Esophagus squamous epithelium (tissue), 5 donors: ENCODE measurements at regions not wholly inside any gene's neighbourhood (a gene's known extent, or its start where the extent isn't known, plus 50 kb on each side); places are given as distances from the start of the nearest gene placed in this dataset.
"Not testable (repeated sequence)": the region's sequence is repeated elsewhere in the genome, so short reads cannot be mapped to it uniquely, and the experiment has no call there.

Experiments used
- DNase-seq: peaks from one replicate; lab custom pipeline; 2025; lab: John Stamatoyannopoulos, UW
- H3K27ac ChIP-seq, 4 donors: fragments of 200-600 bp; sonication (generic); one replicate each; pipeline ENCODE4 v1.5.1; 2016 to 2019; ENCODE audit warnings: mild to moderate bottlenecking in 1 of 4
- H3K27me3 ChIP-seq, 4 donors: fragments of 200-600 bp; sonication (generic); 1 replicate in 3 of 4; 2 replicates in 1 of 4; pipeline versions ENCODE4 v1.5.1 to v1.6.0; 2017 to 2021; ENCODE audit warnings: antibody characterized with exemption in 1 of 4
- H3K36me3 ChIP-seq, 3 donors: fragments of 200-600 bp; sonication (generic); one replicate each; pipeline ENCODE4 v1.5.1; 2016 to 2019
- H3K4me1 ChIP-seq, 3 donors: fragments of 200-600 bp; sonication (generic); one replicate each; pipeline ENCODE4 v1.5.1; 2017 to 2019
- H3K4me3 ChIP-seq, 4 donors: fragments of 200-600 bp; sonication (generic); 1 replicate in 3 of 4; 2 replicates in 1 of 4; pipeline ENCODE4 v1.5.1; 2016 to 2019; ENCODE audit warnings: mild to moderate bottlenecking in 2 of 4, moderate library complexity in 1 of 4
- H3K9me3 ChIP-seq, 3 donors: fragments of 200-600 bp; sonication (generic); one replicate each; pipeline ENCODE4 v1.5.1; 2016 to 2019
- CTCF ChIP-seq, 6 experiments: fragments of 450-650 bp in 4 of 6; fragments of 200-600 bp in 2 of 6; sonication (generic) in 2 of 6; IDR thresholded peaks; one replicate each; pipeline ENCODE4 v1.5.1; 2016 to 2019; ENCODE audit warnings: antibody characterized with exemption in 6 of 6, mild to moderate bottlenecking in 4 of 6, moderate library complexity in 4 of 6
- POLR2A ChIP-seq, 4 donors: fragments of 450-650 bp; IDR thresholded peaks; one replicate each; pipeline ENCODE4 v1.6.1; 2017; ENCODE audit warnings: antibody characterized with exemption in 4 of 4, mild to moderate bottlenecking in 4 of 4, moderate library complexity in 3 of 4
- WGBS, 2 donors: methylation state at CpG; one replicate each; pipeline ENCODE4 v1.1.5; 2018; 5-methylcytosine and 5-hydroxymethylcytosine counted together
- intact Hi-C: fragments of 100-400 bp; cut with DNase I; formaldehyde crosslinking; loops from one replicate; pipeline ENCODE4 v1.15.0; 2022
- donor health status: DM: yes; HTN: yes; CAD: no.

DNA sequence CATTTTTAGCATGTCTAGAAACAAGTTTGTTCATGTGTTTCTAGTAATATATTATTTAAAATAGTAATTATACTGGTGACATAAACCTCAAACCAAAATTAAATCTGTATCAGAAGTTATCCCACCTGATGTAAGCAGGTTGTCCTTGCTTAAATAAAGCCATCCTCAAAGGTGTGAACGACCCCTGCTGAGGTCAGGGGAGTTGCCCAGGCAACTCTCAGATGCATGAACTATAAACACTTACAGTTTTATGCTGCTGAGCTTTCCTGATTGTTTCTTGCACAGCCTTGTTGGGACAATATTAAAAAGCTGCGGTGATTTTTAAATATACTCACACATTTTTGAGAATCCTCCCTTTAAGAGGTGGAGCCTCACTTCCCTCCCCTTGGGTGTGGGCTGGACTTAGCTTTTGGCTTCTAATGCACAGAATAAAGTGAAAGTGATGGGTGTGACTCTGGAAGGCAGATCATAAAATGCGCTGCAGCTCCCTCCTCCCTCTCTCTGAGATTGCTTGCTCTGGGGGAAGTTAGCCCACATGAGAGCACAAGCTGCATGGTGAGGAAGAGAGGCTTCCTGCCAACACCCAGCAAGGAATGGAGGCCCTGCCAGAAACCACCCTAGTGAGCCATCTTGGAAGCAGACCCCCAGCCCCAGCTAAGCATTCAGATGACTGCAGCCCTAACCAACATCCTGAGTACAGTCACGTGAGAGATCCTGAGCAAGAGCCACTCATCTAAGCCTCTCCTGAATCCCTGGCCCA is 152.7 kb downstream of the SKIDA1 start:
- no peaks in the 10 kb centered on the region for H3K27me3 ChIP-seq
- H3K36me3 ChIP-seq: no peaks in the 10 kb centered on the region
- TF ChIP-seq CTCF (IDR thresholded peaks at IDR 0.05) (no peak), POLR2A (IDR thresholded peaks at IDR 0.05) (no peak)
- peak overlapping the region in 3 of 4 donors; percentile 15 to 45 (median 22) for H3K4me3 ChIP-seq
- H3K27ac ChIP-seq: peak overlapping the region; percentile 35 to 59 (median 52)
- no peaks in the 10 kb centered on the region for H3K9me3 ChIP-seq
- 26 to 39% methylated on average over 2 to 4 of the region's 4 CpGs for WGBS, 2 donors
- DNase-seq: no peak
- intact Hi-C loops: no loop called here
- peaks cover 8 to 32% (median 9%) of the 10 kb centered on the region in 3 donors for H3K4me1 ChIP-seq

- intact Hi-C loops: no loop called here
- no peak overlapping the region for H3K27ac ChIP-seq
- no peak overlapping the region for H3K4me3 ChIP-seq
- peaks cover 8 to 44% (median 9%) of the 10 kb centered on the region in 3 donors for H3K4me1 ChIP-seq
- 42 to 65% methylated on average over 2 of the region's 2 CpGs for WGBS, 2 donors
- H3K36me3 ChIP-seq: no peaks in the 10 kb centered on the region
- TF ChIP-seq CTCF (IDR thresholded peaks at IDR 0.05): no peak
- no peak for TF ChIP-seq POLR2A (IDR thresholded peaks at IDR 0.05)
- no peaks in the 10 kb centered on the region for H3K9me3 ChIP-seq
- H3K27me3 ChIP-seq: no peaks in the 10 kb centered on the region
- DNase-seq: no peak
Observed at GRCh38 chr10:21369697-21370096, 155.8 kb downstream of the SKIDA1 start.

- Histone ChIP-seq H3K4me1 (peaks cover 8 to 52% (median 14%) of the 10 kb centered on the region in 3 donors), H3K36me3 (no peaks in the 10 kb centered on the region), H3K27me3 (no peaks in the 10 kb centered on the region), H3K27ac (no peak overlapping the region), H3K9me3 (no peaks in the 10 kb centered on the region), H3K4me3 (no peak overlapping the region)
- 40 to 49% methylated on average over 9 of the region's 9 CpGs for WGBS, 2 donors
- TF ChIP-seq POLR2A (IDR thresholded peaks at IDR 0.05) (no peak), CTCF (IDR thresholded peaks at IDR 0.05) (no peak)
- DNase-seq: no peak
- intact Hi-C loops: no loop called here
Observed at GRCh38 chr10:21368728-21369425, 156.6 kb downstream of the SKIDA1 start.

GRCh38 chr10:21368022-21368582 is 157.4 kb downstream of the SKIDA1 start:
- TF ChIP-seq CTCF (IDR thresholded peaks at IDR 0.05) (no peak), POLR2A (IDR thresholded peaks at IDR 0.05) (no peak)
- Histone ChIP-seq H3K9me3 (no peaks in the 10 kb centered on the region), H3K4me1 (peaks cover 7 to 56% (median 21%) of the 10 kb centered on the region in 3 donors), H3K36me3 (no peaks in the 10 kb centered on the region), H3K4me3 (no peak overlapping the region), H3K27me3 (no peaks in the 10 kb centered on the region), H3K27ac (no peak overlapping the region)
- no peak for DNase-seq
- WGBS, 2 donors: 89 to 90% methylated on average over 5 to 8 of the region's 8 CpGs
- intact Hi-C loops: no loop called here

DNA sequence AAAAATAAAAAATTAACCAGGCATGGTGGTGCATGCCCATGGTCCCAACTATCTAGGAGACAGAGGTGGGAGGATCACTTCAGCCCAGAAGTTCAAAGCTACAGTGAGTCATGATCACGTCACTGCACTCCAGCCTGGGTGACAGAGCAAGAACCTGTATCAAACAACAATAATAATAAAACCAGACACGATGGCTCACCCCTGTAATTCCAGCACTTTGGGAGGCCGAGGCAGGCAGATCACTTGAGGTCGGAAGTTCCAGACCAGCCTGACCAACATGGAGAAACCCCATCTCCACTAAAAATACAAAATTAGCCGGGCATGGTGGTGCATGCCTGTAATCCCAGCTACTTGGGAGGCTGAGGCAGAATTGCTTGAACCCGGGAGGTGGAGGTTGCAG is 159.4 kb downstream of the SKIDA1 start:
- 47 to 55% methylated on average over 4 to 6 of the region's 6 CpGs for WGBS, 2 donors
- H3K9me3 ChIP-seq, DNase-seq, H3K27ac ChIP-seq, H3K36me3 ChIP-seq, H3K4me3 ChIP-seq, intact Hi-C loops, H3K27me3 ChIP-seq: not testable (repeated sequence)
- peaks cover 5 to 53% (median 24%) of the 10 kb centered on the region in 3 donors for H3K4me1 ChIP-seq
